Astrocyte (in vitro differentiated cells and primary cell): ENCODE measurements at regions not wholly inside any gene's neighbourhood (a gene's known extent, or its start where the extent isn't known, plus 50 kb on each side); places are given as distances from the start of the nearest gene placed in this dataset.

ENCODE experiments used
- CTCF ChIP-seq: IDR thresholded peaks from 2 replicates; pipeline ENCODE4 v1.5.1; 2011; ENCODE audit warnings: low read depth, mild to moderate bottlenecking, inconsistent platforms, low read length, moderate library complexity; ENCODE audit not compliant: insufficient read depth
- EZH2 ChIP-seq: IDR thresholded peaks from 2 replicates; pipeline ENCODE4 v1.6.1; 2012; ENCODE audit warnings: mild to moderate bottlenecking, low read length, inconsistent platforms; ENCODE audit not compliant: insufficient read depth

GRCh38 chr15:61750271-61751084 lies 309.8 kb downstream of the VPS13C start:
- TF ChIP-seq CTCF, result no peak
- TF ChIP-seq EZH2, result no peak
